ENCODE measurements at regions not wholly inside any gene's neighbourhood (a gene's known extent, or its start where the extent isn't known, plus 50 kb on each side); places are given as distances from the start of the nearest gene placed in this dataset.

GRCh38 chr4:162659716-162660115, 495.9 kb upstream of the FSTL5 start (continued):
- TF ChIP-seq ZNF462 (CRISPR knock-in tag; IDR thresholded peaks at IDR 0.05) (no peak), ZNF114 (CRISPR knock-in tag; IDR thresholded peaks at IDR 0.05) (no peak), CREB1 (CRISPR knock-in tag; IDR thresholded peaks at IDR 0.05; ENCODE audit: low read depth) (no peak), REST (IDR thresholded peaks at IDR 0.05; ENCODE audit: unreplicated experiment) (no peak), POLR2AphosphoS5 (IDR thresholded peaks at IDR 0.05; ENCODE audit: low read depth) (no peak), EZH2 (IDR thresholded peaks at IDR 0.05; ENCODE audit: low read depth, unreplicated experiment) (no peak), JUNB (IDR thresholded peaks at IDR 0.05; ENCODE audit: unreplicated experiment) (no peak), NANOG (IDR thresholded peaks at IDR 0.05; ENCODE audit: borderline replicate concordance) (no peak), ETS1 (IDR thresholded peaks at IDR 0.05) (no peak), EZH2phosphoT487 (IDR thresholded peaks at IDR 0.05; ENCODE audit: unreplicated experiment) (no peak)
